K562 (cell line): ENCODE measurements at regions not wholly inside any gene's neighbourhood (a gene's known extent, or its start where the extent isn't known, plus 50 kb on each side); places are given as distances from the start of the nearest gene placed in this dataset.

Experiments used
- COPS2 ChIP-seq: fragments of 450-650 bp; conservative IDR thresholded peaks from 2 replicates; pipeline ENCODE4 v1.6.1; 2016; ENCODE audit warnings: mild to moderate bottlenecking, moderate library complexity
- CREB1 ChIP-seq, 2 experiments: sonication (generic) in 1 of 2; formaldehyde crosslinking in 1 of 2; IDR thresholded peaks; 2 replicates each; pipeline versions ENCODE4 v1.6.1 to v1.8.0; 2012 to 2022; ENCODE audit warnings: inconsistent platforms in 1 of 2, mild to moderate bottlenecking in 1 of 2, missing genetic modification reagents in 1 of 2, moderate library complexity in 1 of 2
- GABPA ChIP-seq: fragments of 200-800 bp; sonication (Bioruptor generic); conservative IDR thresholded peaks from 2 replicates; pipeline ENCODE4 v1.6.1; 2016; ENCODE audit warnings: low read depth, missing genetic modification characterization, missing compliant biosample characterization
- POLR2AphosphoS5 ChIP-seq: IDR thresholded peaks from 2 replicates; pipeline ENCODE4 v1.6.1; 2011; ENCODE audit warnings: mild to moderate bottlenecking, low read depth, low read length, moderate library complexity; ENCODE audit not compliant: control insufficient read depth, insufficient read depth
- RFX5 ChIP-seq: IDR thresholded peaks from 2 replicates; pipeline ENCODE4 v1.6.1; 2011; ENCODE audit warnings: low read depth, mild to moderate bottlenecking, improper control_type of control experiment, low read length
- TAF1 ChIP-seq: IDR thresholded peaks from 2 replicates; pipeline ENCODE4 v1.6.1; 2011; ENCODE audit warnings: mild to moderate bottlenecking, low read length, moderate library complexity; ENCODE audit not compliant: insufficient read depth, control insufficient read depth, severe bottlenecking; ENCODE audit errors: extremely low read depth
- ZEB2 ChIP-seq: fragments of 450-650 bp; IDR thresholded peaks from 2 replicates; pipeline ENCODE4 v1.6.1; 2016

DNA sequence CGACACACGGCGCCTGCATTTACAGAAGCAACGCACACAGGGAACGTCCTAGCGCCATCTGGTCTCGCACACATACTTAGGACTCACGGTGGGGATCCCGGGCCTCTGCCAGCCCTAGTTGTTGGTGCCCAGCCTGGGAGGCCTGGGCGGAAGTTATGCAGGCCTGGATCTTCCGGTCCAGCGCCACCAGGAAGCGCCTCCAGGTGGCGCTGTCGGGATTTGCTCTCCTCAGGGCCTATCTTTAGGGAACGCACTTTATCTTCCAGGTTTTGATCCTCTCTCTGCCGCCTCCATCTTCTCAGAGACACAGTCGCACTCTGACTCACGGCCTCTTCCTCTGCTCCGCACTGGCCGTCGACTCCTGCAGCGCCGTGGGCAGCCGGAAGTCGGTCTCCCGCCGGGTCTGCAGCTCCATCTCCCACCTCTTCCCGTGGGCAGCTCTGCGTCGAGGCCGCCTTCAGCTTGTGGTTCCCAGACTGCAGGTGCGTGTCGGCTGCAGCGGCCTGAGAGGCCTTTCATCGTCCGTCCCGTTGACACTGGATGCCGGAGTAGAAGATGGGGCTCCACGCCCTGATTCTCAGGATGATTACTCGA is 760.4 kb downstream of the TMEM121 start:
- TF ChIP-seq COPS2 = no peak
- TF ChIP-seq GABPA (tag) = 0 out of 2 replicates have a peak, but pooled peaks have one; percentile 19
- TF ChIP-seq POLR2AphosphoS5 = no peak
- TF ChIP-seq RFX5 = no peak
- no peak for TF ChIP-seq CREB1 (IDR thresholded peaks at IDR 0.05)
- no peak for TF ChIP-seq CREB1 (CRISPR knock-in tag; IDR thresholded peaks at IDR 0.05)
- TF ChIP-seq TAF1 = no peak
- no peak for TF ChIP-seq ZEB2
